ENCODE measurements at regions not wholly inside any gene's neighbourhood (a gene's known extent, or its start where the extent isn't known, plus 50 kb on each side); places are given as distances from the start of the nearest gene placed in this dataset.

DNA sequence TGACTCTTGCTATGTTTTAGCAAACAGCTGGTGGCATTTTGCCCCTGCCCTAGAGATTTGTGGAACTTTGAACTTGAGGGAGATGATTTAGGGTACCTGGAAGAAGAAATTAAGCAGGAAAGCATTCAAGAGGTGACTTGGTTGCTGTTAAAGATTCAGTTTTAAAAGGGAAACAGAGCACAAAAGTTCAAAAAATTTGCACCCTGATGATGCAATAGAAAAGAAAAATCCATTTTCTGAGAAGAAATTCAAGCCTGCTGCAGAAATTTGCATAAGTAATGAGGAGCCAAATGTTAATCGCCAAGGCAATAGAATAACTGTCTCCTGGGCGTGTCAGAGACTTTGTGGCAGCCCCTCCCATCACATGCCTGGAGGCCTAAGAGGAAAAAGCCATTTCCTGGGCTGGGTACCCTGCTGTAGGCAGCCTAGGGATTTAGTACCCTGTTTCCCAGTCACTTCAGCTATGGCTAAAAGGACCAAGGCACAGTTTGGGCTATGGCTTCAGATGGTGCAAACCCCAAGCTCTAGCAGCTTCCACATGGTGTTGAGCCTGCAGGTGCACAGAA lies 958.5 kb upstream of the MIR17HG start:
- Mint-ChIP-seq H3K27ac (no peak overlapping the region), H3K4me1 (no peaks in the 10 kb centered on the region), H3K9me3 (peaks cover 12% of the 10 kb centered on the region), H3K4me3 (no peak overlapping the region), H3K36me3 (ENCODE audit: low read depth) (no peaks in the 10 kb centered on the region), H3K27me3 (ENCODE audit: low read depth, poor library complexity) (no peaks in the 10 kb centered on the region)
- DNase-seq = no peak
- TF ChIP-seq, protein P1, sequence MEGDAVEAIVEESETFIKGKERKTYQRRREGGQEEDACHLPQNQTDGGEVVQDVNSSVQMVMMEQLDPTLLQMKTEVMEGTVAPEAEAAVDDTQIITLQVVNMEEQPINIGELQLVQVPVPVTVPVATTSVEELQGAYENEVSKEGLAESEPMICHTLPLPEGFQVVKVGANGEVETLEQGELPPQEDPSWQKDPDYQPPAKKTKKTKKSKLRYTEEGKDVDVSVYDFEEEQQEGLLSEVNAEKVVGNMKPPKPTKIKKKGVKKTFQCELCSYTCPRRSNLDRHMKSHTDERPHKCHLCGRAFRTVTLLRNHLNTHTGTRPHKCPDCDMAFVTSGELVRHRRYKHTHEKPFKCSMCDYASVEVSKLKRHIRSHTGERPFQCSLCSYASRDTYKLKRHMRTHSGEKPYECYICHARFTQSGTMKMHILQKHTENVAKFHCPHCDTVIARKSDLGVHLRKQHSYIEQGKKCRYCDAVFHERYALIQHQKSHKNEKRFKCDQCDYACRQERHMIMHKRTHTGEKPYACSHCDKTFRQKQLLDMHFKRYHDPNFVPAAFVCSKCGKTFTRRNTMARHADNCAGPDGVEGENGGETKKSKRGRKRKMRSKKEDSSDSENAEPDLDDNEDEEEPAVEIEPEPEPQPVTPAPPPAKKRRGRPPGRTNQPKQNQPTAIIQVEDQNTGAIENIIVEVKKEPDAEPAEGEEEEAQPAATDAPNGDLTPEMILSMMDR (IDR thresholded peaks at IDR 0.05) = no peak

DNA sequence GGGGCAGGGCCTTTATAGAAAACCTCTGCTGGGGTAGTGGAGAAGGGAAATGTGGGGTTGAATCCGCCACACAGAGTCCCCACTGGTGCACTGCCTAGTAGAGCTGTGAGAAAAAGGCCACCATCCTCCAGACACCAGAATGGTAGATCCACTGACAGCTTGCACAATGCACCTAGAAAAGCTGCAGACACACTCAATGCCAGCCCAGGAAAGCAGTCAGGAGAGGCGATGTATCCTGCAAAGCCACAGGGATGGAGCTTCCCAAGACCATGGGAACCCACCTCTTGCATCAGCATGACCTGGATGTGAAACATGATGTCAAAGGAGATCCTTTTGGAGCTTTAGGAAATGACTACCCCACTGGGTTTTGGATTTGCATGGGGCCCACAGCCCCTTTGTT lies 958.0 kb upstream of the MIR17HG start:
- Mint-ChIP-seq H3K36me3 (ENCODE audit: low read depth) (no peaks in the 10 kb centered on the region), H3K27me3 (ENCODE audit: low read depth, poor library complexity) (no peaks in the 10 kb centered on the region), H3K27ac (no peak overlapping the region), H3K4me3 (no peak overlapping the region), H3K9me3 (peaks cover 12% of the 10 kb centered on the region), H3K4me1 (no peaks in the 10 kb centered on the region)
- TF ChIP-seq, protein P1 (IDR thresholded peaks at IDR 0.05) = no peak
- no peak for DNase-seq

DNA sequence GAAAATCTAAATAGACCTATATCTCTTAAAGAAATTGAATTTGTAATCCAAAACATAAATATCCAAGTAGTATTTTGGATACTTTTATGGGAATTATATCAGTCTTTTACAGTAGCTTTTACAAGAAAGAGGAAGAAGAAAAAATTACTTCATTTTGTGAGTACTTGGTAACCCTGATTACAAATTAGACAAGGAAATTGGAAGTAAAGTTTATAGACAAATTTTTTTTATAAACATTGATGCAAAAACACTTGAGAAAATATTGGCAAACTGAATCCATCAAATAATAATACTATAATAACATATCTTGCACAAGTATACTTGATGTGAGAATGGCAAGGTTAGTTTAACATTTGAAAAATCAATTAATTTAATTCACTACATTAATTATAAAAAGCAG lies 954.1 kb upstream of the MIR17HG start:
- TF ChIP-seq, protein P1 (IDR thresholded peaks at IDR 0.05) = no peak
- H3K4me3 Mint-ChIP-seq = no peak overlapping the region
- no peaks in the 10 kb centered on the region for H3K27me3 Mint-ChIP-seq (ENCODE audit: low read depth, poor library complexity)
- no peak for DNase-seq
- H3K36me3 Mint-ChIP-seq (ENCODE audit: low read depth) = no peaks in the 10 kb centered on the region
- no peaks in the 10 kb centered on the region for H3K4me1 Mint-ChIP-seq
- no peak overlapping the region for H3K27ac Mint-ChIP-seq
- peaks cover 10% of the 10 kb centered on the region for H3K9me3 Mint-ChIP-seq

DNA sequence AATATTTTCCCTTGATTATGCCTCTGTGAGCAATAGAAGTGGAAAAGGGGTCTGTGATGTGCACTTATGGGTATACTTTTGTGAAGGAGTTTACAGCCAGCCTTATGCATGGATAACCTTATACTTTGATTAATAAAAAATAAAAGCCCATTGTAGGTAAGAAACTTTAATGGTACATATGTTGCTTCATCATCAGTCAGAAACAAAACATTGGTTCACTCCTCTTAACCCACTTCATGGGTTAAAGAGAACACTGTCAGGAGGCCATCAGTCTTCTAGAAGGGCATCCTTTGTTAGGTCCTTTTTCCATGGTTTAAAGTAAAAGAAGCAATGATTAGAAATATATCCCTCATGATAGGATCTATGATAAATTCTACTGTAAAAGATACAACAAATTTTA lies 952.1 kb upstream of the MIR17HG start:
- Mint-ChIP-seq H3K27ac (no peak overlapping the region), H3K36me3 (ENCODE audit: low read depth) (no peaks in the 10 kb centered on the region), H3K4me1 (no peaks in the 10 kb centered on the region), H3K4me3 (no peak overlapping the region), H3K27me3 (ENCODE audit: low read depth, poor library complexity) (peaks cover 2% of the 10 kb centered on the region), H3K9me3 (peaks cover 3% of the 10 kb centered on the region)
- no peak for DNase-seq
- TF ChIP-seq, protein P1 (IDR thresholded peaks at IDR 0.05) = no peak

DNA sequence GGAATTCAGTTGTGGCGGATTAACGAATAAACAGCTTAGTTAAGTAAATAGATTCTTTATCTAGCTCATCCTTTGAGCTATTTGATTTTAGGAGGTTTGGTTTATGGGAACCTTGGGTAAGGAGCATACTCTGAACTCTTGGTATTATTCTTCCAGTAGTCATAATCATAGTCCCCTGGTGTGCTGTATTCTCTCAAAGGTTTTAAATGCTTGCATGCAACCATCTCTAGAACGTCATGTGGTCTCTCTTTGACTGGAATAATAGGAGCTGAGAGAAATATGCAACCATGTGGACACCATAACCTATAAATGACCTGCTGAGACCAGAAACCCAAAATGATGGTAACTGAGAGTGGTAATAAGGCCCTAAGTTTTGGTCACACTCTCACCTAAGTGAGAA lies 951.6 kb upstream of the MIR17HG start:
- no peak overlapping the region for H3K27ac Mint-ChIP-seq
- peaks cover 2% of the 10 kb centered on the region for H3K27me3 Mint-ChIP-seq (ENCODE audit: low read depth, poor library complexity)
- H3K36me3 Mint-ChIP-seq (ENCODE audit: low read depth) = no peaks in the 10 kb centered on the region
- peaks cover 6% of the 10 kb centered on the region for H3K9me3 Mint-ChIP-seq
- TF ChIP-seq, protein P1 (IDR thresholded peaks at IDR 0.05) = no peak
- no peak overlapping the region for H3K4me3 Mint-ChIP-seq
- H3K4me1 Mint-ChIP-seq = no peaks in the 10 kb centered on the region
- no peak for DNase-seq

DNA sequence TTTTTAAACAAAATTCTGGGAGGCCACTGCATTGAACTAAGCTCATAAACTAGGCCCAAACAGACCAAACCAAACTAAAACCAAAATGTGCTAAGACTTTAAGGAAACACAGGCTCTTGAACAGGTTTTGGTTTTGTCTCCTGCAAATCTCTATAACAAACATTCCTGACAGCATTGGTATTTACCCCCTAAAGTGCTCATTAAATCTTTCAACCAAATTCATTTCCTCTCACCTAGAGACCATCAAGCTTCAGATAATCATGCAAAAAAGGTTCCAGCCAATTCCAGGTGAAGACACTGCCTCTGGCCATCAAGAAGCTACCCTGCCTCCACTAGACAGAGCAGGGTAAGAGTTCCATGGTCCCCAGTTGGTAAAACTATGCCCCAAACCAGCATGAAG lies 951.2 kb upstream of the MIR17HG start:
- Mint-ChIP-seq H3K9me3 (peaks cover 6% of the 10 kb centered on the region), H3K4me1 (no peaks in the 10 kb centered on the region), H3K27ac (no peak overlapping the region), H3K27me3 (ENCODE audit: low read depth, poor library complexity) (peaks cover 2% of the 10 kb centered on the region), H3K4me3 (no peak overlapping the region), H3K36me3 (ENCODE audit: low read depth) (no peaks in the 10 kb centered on the region)
- DNase-seq = no peak
- TF ChIP-seq, protein P1 (IDR thresholded peaks at IDR 0.05) = no peak
